ENCODE measurements at regions not wholly inside any gene's neighbourhood (a gene's known extent, or its start where the extent isn't known, plus 50 kb on each side); places are given as distances from the start of the nearest gene placed in this dataset.
"Not testable (repeated sequence)": the region's sequence is repeated elsewhere in the genome, so short reads cannot be mapped to it uniquely, and the experiment has no call there.

DNA sequence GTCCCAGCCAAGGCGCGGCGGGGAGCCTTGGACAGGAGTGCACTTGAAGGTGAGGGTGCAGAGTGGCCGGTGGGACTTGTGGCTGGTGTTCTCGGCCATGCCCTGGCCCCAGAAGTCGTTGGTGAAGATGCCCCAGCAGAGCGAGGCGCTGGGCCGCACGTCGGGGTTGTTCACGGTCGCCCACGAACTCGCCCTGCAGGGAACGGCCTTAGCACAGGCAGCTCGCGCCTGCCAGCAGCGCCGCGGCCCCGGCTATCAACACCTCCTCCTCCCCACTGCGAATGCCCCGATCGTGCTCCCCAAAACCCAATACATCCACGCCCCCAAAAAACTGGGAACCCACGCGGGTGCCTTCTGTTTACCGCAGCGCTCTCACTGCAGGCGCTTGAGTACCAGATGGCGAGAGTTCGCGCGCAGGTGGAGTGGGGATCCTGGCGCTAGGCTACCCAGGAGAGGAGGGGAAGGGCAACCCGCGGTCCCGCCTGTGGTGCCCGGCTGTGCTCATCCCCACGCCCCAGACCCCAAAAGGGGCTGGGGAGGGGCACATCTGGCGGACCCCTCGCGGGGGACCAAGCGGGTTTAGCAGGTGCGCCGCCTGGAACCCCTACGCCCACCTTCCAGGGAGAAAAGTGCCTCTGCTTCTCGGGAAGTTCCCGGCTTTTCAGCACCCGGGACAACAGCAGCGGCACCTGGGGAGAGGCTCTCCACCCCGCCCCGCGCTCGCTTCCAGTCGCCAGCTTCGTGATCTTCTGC, 386.3 kb upstream of the TMTC1 start:
- Histone ChIP-seq H3K27me3 (no peaks in the 10 kb centered on the region), H3K9me3 (no peaks in the 10 kb centered on the region)

DNA sequence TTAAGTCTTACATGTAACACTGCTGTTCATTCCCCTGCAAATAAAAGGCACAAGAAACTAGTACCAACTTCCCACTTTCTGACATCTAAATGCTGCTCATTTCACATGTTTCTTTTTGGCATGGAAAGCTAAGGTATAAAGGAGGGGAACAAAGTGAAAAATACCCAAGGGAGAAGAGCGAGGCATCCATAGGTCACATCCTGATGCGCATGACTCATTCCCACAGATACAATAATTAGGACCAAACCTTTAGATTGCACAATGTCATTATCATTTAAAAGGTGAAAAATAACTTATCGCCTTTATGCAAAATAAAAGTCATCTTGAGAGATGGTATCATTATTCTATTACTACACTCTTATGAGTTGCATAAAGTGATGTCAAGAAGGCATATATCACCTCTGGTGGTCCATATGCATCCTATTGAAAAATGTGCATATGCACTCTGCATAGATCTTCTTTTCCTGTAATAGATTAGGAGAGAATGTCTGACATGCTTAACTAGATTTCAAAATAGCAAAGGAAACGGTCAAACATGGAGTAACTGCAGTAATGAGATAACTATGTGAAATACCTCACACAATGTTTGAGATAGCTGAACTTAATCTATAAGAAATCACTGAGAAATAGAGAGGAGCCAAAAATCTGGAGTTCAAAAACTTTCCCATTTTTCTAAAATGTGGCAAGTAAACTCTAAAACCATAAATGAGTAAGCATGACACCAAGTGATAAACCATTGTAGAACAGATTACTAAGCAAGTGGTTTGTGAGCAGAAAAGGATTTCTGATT, 382.5 kb upstream of the TMTC1 start:
- Histone ChIP-seq H3K9me3 (no peaks in the 10 kb centered on the region), H3K36me3 (no peaks in the 10 kb centered on the region), H3K4me1 (no peaks in the 10 kb centered on the region), H3K27me3 (no peaks in the 10 kb centered on the region), H3K27ac (no peak overlapping the region), H3K4me3 (no peak overlapping the region)
- no peak for DNase-seq
- intact Hi-C loops (cut with DNase I; ENCODE audit: low total_unique reads), result no loop called here
- no peak for TF ChIP-seq POLR2A (IDR thresholded peaks at IDR 0.05)
- TF ChIP-seq, protein P1, sequence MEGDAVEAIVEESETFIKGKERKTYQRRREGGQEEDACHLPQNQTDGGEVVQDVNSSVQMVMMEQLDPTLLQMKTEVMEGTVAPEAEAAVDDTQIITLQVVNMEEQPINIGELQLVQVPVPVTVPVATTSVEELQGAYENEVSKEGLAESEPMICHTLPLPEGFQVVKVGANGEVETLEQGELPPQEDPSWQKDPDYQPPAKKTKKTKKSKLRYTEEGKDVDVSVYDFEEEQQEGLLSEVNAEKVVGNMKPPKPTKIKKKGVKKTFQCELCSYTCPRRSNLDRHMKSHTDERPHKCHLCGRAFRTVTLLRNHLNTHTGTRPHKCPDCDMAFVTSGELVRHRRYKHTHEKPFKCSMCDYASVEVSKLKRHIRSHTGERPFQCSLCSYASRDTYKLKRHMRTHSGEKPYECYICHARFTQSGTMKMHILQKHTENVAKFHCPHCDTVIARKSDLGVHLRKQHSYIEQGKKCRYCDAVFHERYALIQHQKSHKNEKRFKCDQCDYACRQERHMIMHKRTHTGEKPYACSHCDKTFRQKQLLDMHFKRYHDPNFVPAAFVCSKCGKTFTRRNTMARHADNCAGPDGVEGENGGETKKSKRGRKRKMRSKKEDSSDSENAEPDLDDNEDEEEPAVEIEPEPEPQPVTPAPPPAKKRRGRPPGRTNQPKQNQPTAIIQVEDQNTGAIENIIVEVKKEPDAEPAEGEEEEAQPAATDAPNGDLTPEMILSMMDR (IDR thresholded peaks at IDR 0.05), result no peak

More for the DNA sequence above, 386.3 kb upstream of the TMTC1 start:
- Histone ChIP-seq H3K36me3 (no peaks in the 10 kb centered on the region), H3K4me1 (no peaks in the 10 kb centered on the region), H3K4me3 (no peak overlapping the region), H3K27ac (no peak overlapping the region)
- TF ChIP-seq POLR2A (IDR thresholded peaks at IDR 0.05), result no peak
- TF ChIP-seq, protein P1 (IDR thresholded peaks at IDR 0.05), result no peak
- intact Hi-C loops (cut with DNase I; ENCODE audit: low total_unique reads), result no loop called here
- DNase-seq, result no peak

DNA sequence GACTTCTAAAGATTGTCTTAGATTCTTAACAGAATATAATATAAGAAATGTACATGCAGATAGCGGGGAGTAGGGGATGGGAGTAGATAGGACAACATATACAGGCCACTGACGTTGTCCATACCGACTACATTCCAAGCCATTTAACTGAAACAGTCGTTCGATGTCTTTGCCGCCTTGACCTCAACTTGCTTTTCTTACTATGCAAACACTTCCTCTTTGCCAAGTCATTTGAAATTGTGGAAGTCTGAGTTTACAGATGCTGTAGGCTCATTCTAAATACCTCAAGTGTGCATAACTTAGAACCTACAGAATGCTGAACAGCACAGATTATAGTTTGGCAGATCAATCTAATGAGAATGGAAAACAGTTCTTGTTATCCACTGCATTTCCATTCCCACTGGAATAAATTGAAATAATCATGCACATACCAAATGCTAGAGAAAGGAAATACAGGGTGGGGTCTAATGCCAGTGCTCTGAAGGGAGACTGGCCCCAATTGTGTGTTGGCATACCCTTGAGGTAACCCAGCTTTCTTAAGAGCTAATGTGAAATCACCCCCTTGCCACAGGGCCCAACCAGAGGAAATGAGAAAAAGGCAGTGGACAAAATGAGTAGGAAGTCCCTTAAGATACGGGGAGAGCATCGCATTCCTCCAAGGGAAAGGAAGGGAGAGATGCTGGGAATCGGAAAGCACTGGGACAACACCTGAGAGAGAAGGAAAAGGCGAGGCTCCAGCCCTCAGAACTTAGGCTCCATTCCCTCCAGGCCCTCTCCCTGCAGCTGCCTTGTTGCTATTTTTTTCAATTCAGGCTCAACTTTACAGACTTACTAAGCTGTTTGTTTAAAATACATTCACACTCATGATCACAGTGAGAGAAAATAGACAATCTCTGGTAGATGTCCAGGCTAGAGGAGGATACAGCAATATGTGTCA, 380.9 kb upstream of the TMTC1 start:
- no peaks in the 10 kb centered on the region for H3K36me3 ChIP-seq
- intact Hi-C loops (cut with DNase I; ENCODE audit: low total_unique reads), result no loop called here
- no peak overlapping the region for H3K27ac ChIP-seq
- no peak for DNase-seq
- H3K9me3 ChIP-seq, result no peaks in the 10 kb centered on the region
- no peaks in the 10 kb centered on the region for H3K27me3 ChIP-seq
- H3K4me3 ChIP-seq, result no peak overlapping the region
- TF ChIP-seq, protein P1 (IDR thresholded peaks at IDR 0.05), result no peak
- TF ChIP-seq POLR2A (IDR thresholded peaks at IDR 0.05), result no peak
- H3K4me1 ChIP-seq, result no peaks in the 10 kb centered on the region

DNA sequence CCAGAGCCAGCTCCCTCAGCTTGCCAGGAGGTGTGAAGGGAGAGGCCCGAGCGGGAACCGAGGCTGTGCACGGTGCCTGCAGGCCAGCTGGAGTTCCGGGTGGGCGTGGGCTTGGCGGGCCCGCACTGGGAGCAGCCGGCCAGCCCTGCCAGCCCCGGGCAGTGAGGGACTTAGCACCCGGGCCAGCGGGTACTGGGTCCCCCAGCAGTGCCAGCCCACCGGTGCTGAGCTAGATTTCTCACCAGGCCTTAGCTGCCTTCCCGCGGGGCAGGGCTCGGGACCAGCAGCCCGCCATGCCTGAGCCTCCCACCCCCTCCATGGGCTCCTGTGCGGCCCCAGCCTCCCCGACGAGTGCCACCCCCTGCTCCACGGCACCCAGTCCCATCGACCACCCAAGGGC, 373.1 kb upstream of the TMTC1 start:
- H3K4me1 ChIP-seq; H3K36me3 ChIP-seq; H3K27me3 ChIP-seq; H3K4me3 ChIP-seq; DNase-seq; intact Hi-C loops (cut with DNase I; ENCODE audit: low total_unique reads); H3K27ac ChIP-seq; H3K9me3 ChIP-seq: not testable (repeated sequence)

DNA sequence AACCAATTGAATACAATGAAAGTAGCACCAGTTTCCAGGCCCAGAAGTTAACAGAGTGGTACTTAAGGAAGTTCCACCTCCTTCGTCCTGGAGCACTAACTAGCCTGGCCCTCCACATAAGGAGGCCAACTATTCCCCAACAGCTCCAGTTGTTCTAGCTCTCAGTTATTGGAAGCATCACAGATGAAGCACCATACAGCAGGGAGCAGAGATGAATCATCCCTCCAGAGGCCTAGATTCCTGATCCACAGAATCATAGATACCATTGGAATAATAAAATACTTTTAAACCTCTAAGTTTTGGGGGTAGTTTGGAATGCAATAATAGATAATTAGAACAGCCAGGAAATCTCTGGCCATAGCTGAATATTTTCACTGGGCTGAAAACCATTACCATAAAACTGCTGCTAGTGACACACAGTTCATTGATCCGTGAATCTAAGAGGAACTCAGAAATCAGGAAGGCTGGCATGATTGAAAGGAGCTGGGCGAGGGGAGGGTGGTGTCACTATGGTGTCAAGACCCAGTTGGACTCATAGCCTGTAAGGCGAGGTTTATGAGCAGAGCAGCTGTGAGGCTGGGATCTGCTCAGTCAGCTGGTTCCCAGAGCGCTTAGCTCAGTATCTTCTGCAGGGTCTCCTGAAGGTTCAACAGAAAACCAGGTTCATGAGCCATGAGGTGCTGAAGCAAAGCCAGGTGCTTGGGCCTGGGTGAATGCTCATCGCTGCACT, 371.4 kb upstream of the TMTC1 start:
- H3K9me3 ChIP-seq, result no peaks in the 10 kb centered on the region
- intact Hi-C loops (cut with DNase I; ENCODE audit: low total_unique reads), result no loop called here
- H3K4me3 ChIP-seq, result no peak overlapping the region
- no peak for DNase-seq
- no peaks in the 10 kb centered on the region for H3K36me3 ChIP-seq
- no peaks in the 10 kb centered on the region for H3K4me1 ChIP-seq
- H3K27me3 ChIP-seq, result no peaks in the 10 kb centered on the region
- TF ChIP-seq POLR2A (IDR thresholded peaks at IDR 0.05), result no peak
- TF ChIP-seq, protein P1 (IDR thresholded peaks at IDR 0.05), result no peak
- H3K27ac ChIP-seq, result no peak overlapping the region
